Breast epithelium (tissue), 3 donors: ENCODE measurements at regions not wholly inside any gene's neighbourhood (a gene's known extent, or its start where the extent isn't known, plus 50 kb on each side); places are given as distances from the start of the nearest gene placed in this dataset.

Experiments
- POLR2A ChIP-seq: fragments of 450-650 bp; IDR thresholded peaks from one replicate; pipeline ENCODE4 v1.6.1; 2016; ENCODE audit warnings: antibody characterized with exemption, mild to moderate bottlenecking, moderate library complexity
- POLR2AphosphoS5 ChIP-seq, 3 donors: sonication (generic); formaldehyde crosslinking; IDR thresholded peaks; one replicate each; pipeline ENCODE4 v1.6.1; 2017; ENCODE audit warnings: antibody characterized with exemption in 3 of 3

DNA sequence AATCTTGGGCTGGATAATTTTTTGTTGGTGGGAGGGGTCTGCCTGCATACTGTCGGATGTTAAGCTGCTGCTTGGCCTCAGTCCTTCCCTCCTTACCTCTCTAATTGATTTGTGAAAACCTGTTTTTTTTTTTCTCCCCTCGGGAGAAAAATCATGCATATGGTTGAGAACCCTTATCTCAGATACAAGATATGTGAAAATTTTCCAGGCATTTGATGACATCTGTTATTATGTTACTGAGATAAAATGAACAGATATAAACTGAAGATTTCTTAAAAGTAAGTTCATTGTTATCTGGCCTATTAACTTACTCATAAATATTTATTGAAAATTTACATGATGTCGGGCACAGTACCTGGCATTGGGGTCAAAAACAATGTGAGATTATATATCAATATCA lies 1375.7 kb downstream of the PCDH9 start:
- TF ChIP-seq POLR2AphosphoS5 (IDR thresholded peaks at IDR 0.05) (no peak), POLR2A (no peak)
